HCT116 (cell line): ENCODE measurements at regions not wholly inside any gene's neighbourhood (a gene's known extent, or its start where the extent isn't known, plus 50 kb on each side); places are given as distances from the start of the nearest gene placed in this dataset.

Experiments used
- ATAC-seq: fragments of 200-7000 bp; cut with Tn5 transposase; 2 replicates; pipeline ENCODE4 v1.9.1; 2020; ENCODE audit warnings: mild to moderate bottlenecking, moderate library complexity
- BruUV-seq: library from RNA; stranded (reverse); fragments of 400-500 nt; replicated peaks from 2 replicates; lab custom pipeline; 2021; lab: Mats Ljungman, UMichigan
- CTCF ChIA-PET: fragments of 300-600 bp; sonication (Branson Sonifier 250); formaldehyde crosslinking; loops from one replicate; lab custom pipeline; 2021; ENCODE audit warnings: antibody characterized with exemption; lab: Charles Lee
- POLR2A ChIA-PET: fragments of 300-600, 350-600 bp; sonication (Branson Sonifier 250); formaldehyde crosslinking; loops from one replicate; lab custom pipeline; 2021; ENCODE audit warnings: antibody characterized with exemption; lab: Charles Lee
- RAD21 ChIA-PET, 2 experiments: fragments of 300-600 bp; sonication (Branson Sonifier 250); formaldehyde crosslinking; loops; one replicate each; lab custom pipeline; 2023; ENCODE audit warnings: low total read pairs in 2 of 2; ENCODE audit not compliant: uncharacterized antibody in 2 of 2, unreplicated experiment in 2 of 2, low non-redundant PET in 1 of 2; lab: Charles Lee
- DNase-seq: peaks from one replicate; pipeline ENCODE4 v3.0.0-alpha.2; 2010; ENCODE audit warnings: low read depth, low spot score
- H2AFZ ChIP-seq: fragments of 200-600 bp; shearing (Covaris generic), sonication (generic); 2 replicates; pipeline ENCODE4 v1.6.1; 2017; ENCODE audit warnings: low read depth, mixed run types, mixed read lengths, antibody characterized with exemption, low read length; ENCODE audit not compliant: poor library complexity, severe bottlenecking
- H3K27ac ChIP-seq: 2 replicates; pipeline ENCODE4 v1.5.1; 2012; ENCODE audit warnings: low read depth, low read length
- H3K27me3 ChIP-seq: fragments of 200-600 bp; sonication (generic); 2 replicates; pipeline ENCODE4 v1.6.1; 2016; ENCODE audit warnings: mixed run types, low read length, mixed read lengths; ENCODE audit not compliant: insufficient read depth
- H3K36me3 ChIP-seq, 2 experiments: fragments of 200-500 bp in 1 of 2; fragments of 200-600 bp in 1 of 2; sonication (Bioruptor generic) in 1 of 2; sonication (generic) in 1 of 2; 2 replicates each; pipeline versions ENCODE4 v1.5.1 to v1.6.1; 2014 to 2016; ENCODE audit warnings: low read length in 2 of 2, inconsistent platforms in 1 of 2, mixed read lengths in 1 of 2, mixed run types in 1 of 2; ENCODE audit not compliant: insufficient read depth in 2 of 2, control insufficient read depth in 1 of 2
- H3K4me1 ChIP-seq, 2 experiments: fragments of 200-600 bp in 1 of 2; sonication (generic) in 1 of 2; 2 replicates each; pipeline versions ENCODE4 v1.5.1 to v1.6.1; 2012 to 2017; ENCODE audit warnings: low read length in 2 of 2, inconsistent platforms in 1 of 2, mild to moderate bottlenecking in 1 of 2, mixed read lengths in 1 of 2, mixed run types in 1 of 2, moderate library complexity in 1 of 2; ENCODE audit not compliant: insufficient read depth in 2 of 2, control insufficient read depth in 1 of 2
- H3K4me2 ChIP-seq: fragments of 200-600 bp; sonication (generic); 2 replicates; pipeline ENCODE4 v1.6.1; 2017; ENCODE audit warnings: mixed run types, low read length, mixed read lengths
- H3K4me3 ChIP-seq, 2 experiments: fragments of 200-600 bp in 1 of 2; sonication (generic) in 1 of 2; replicated peaks in 1 of 2; 2 replicates each; pipeline ENCODE4 v1.5.1; 2011 to 2016; ENCODE audit warnings: low read length in 2 of 2, control low read depth in 1 of 2, low read depth in 1 of 2, mild to moderate bottlenecking in 1 of 2, mixed read lengths in 1 of 2, mixed run types in 1 of 2
- H3K79me2 ChIP-seq: fragments of 200-600 bp; sonication (generic); 2 replicates; pipeline ENCODE4 v1.6.1; 2017; ENCODE audit warnings: mild to moderate bottlenecking, mixed run types, low read length, moderate library complexity, mixed read lengths; ENCODE audit not compliant: insufficient read depth
- H3K9ac ChIP-seq: fragments of 200-600 bp; sonication (generic); 2 replicates; pipeline ENCODE4 v1.6.1; 2016; ENCODE audit warnings: low read length, mixed read lengths
- H3K9me2 ChIP-seq: fragments of 200-600 bp; sonication (generic), shearing (Covaris generic); 2 replicates; pipeline ENCODE4 v1.6.1; 2017; ENCODE audit warnings: mixed run types, mild to moderate bottlenecking, moderate library complexity; ENCODE audit not compliant: insufficient read depth
- H3K9me3 ChIP-seq, 2 experiments: fragments of 200-500 bp in 1 of 2; fragments of 200-600 bp in 1 of 2; sonication (Bioruptor generic) in 1 of 2; sonication (generic) in 1 of 2; 2 replicates each; pipeline ENCODE4 v1.6.1; 2014 to 2017; ENCODE audit warnings: low read length in 2 of 2, mixed read lengths in 2 of 2, inconsistent platforms in 1 of 2, low read depth in 1 of 2, mild to moderate bottlenecking in 1 of 2, mixed run types in 1 of 2, moderate library complexity in 1 of 2; ENCODE audit not compliant: control insufficient read depth in 1 of 2, insufficient read depth in 1 of 2
- H4K20me1 ChIP-seq: fragments of 200-600 bp; sonication (generic), shearing (Covaris generic); 2 replicates; pipeline ENCODE4 v1.6.1; 2017; ENCODE audit warnings: mixed run types, mild to moderate bottlenecking, moderate library complexity; ENCODE audit not compliant: insufficient read depth
- CEBPB ChIP-seq: IDR thresholded peaks from 2 replicates; pipeline ENCODE4 v1.6.1; 2012; ENCODE audit warnings: low read depth
- ELF1 ChIP-seq: IDR thresholded peaks from 2 replicates; pipeline ENCODE4 v1.6.1; 2012; ENCODE audit warnings: low read depth, borderline replicate concordance
- EZH2phosphoT487 ChIP-seq: fragments of 200-600 bp; IDR thresholded peaks from 2 replicates; pipeline ENCODE4 v1.6.1; 2018; ENCODE audit warnings: antibody characterized with exemption, borderline replicate concordance
- FOSL1 ChIP-seq: IDR thresholded peaks from 2 replicates; pipeline ENCODE4 v1.6.1; 2012; ENCODE audit warnings: low read depth
- POLR2A ChIP-seq: IDR thresholded peaks from 2 replicates; pipeline ENCODE4 v1.7.0; 2011; ENCODE audit warnings: borderline replicate concordance; ENCODE audit not compliant: insufficient read depth, insufficient read length; ENCODE audit errors: extremely low read depth
- POLR2AphosphoS5 ChIP-seq: IDR thresholded peaks from 2 replicates; pipeline ENCODE4 v1.6.1; 2011; ENCODE audit warnings: mild to moderate bottlenecking, low read depth, low read length, moderate library complexity
- RAD21 ChIP-seq: IDR thresholded peaks from 2 replicates; pipeline ENCODE4 v1.6.1; 2012; ENCODE audit warnings: low read depth, mild to moderate bottlenecking
- SP1 ChIP-seq: IDR thresholded peaks from 2 replicates; pipeline ENCODE4 v1.6.1; 2012; ENCODE audit warnings: low read depth
- SRF ChIP-seq: IDR thresholded peaks from 2 replicates; pipeline ENCODE4 v1.6.1; 2012; ENCODE audit warnings: low read depth
- intact Hi-C: fragments of 100-400 bp; cut with micrococcal nuclease; formaldehyde crosslinking; loops from 2 replicates; pipeline ENCODE4 v1.10.0; 2022
- TF ChIP-seq, protein P1 (sequence below), 3 experiments: fragments of 200-600 bp in 1 of 3; sonication (generic) in 1 of 3; IDR thresholded peaks in 2 of 3; conservative IDR thresholded peaks in 1 of 3; 2 replicates each; pipeline ENCODE4 v1.5.1; 2012 to 2017; ENCODE audit warnings: low read depth in 2 of 3, low read length in 2 of 3, antibody characterized with exemption in 1 of 3, borderline replicate concordance in 1 of 3, control low read depth in 1 of 3, mild to moderate bottlenecking in 1 of 3, mixed read lengths in 1 of 3, mixed run types in 1 of 3, moderate library complexity in 1 of 3; ENCODE audit not compliant: insufficient read depth in 1 of 3
- TF ChIP-seq, protein P2 (sequence below): IDR thresholded peaks from 2 replicates; pipeline ENCODE4 v1.6.1; 2012

DNA sequence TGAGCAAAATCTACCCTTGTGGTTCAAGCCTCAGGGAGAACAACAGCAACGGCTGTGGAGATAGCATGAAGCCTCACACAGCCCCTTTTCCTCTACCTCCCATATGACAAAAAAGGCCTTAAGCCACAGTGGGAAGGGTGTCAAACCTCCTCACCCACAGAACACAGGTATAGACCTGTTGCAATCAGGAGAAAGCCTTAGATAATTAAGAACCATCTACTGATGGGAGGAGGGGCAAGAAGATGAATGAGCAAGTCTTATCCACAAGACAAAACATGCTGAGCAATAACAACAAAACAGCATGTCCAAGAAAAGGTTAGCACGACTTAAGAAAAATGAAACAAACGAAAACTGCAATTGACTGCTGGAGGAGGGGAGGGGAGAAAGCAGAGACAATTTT, 272.9 kb upstream of the BCHE start:
- ChIA-PET RAD21 (no interaction called here), CTCF (no interaction called here), POLR2A (no interaction called here)
- no peaks in the 10 kb centered on the region for H3K9me3 ChIP-seq
- DNase-seq (no peak), ATAC-seq (no peak)
- H2AFZ ChIP-seq = no peak overlapping the region
- TF ChIP-seq, protein P1, sequence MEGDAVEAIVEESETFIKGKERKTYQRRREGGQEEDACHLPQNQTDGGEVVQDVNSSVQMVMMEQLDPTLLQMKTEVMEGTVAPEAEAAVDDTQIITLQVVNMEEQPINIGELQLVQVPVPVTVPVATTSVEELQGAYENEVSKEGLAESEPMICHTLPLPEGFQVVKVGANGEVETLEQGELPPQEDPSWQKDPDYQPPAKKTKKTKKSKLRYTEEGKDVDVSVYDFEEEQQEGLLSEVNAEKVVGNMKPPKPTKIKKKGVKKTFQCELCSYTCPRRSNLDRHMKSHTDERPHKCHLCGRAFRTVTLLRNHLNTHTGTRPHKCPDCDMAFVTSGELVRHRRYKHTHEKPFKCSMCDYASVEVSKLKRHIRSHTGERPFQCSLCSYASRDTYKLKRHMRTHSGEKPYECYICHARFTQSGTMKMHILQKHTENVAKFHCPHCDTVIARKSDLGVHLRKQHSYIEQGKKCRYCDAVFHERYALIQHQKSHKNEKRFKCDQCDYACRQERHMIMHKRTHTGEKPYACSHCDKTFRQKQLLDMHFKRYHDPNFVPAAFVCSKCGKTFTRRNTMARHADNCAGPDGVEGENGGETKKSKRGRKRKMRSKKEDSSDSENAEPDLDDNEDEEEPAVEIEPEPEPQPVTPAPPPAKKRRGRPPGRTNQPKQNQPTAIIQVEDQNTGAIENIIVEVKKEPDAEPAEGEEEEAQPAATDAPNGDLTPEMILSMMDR (IDR thresholded peaks at IDR 0.05 in 2 of 3, conservative IDR thresholded peaks at IDR 0.05 in 1 of 3; ENCODE audit: borderline replicate concordance in 1 of 3, insufficient read depth in 1 of 3, low read depth in 2 of 3, low read length in 2 of 3) = no peak
- TF ChIP-seq POLR2AphosphoS5 (no peak), SRF (no peak), EZH2phosphoT487 (no peak), RAD21 (no peak), POLR2A (no peak), FOSL1 (no peak), ELF1 (no peak), SP1 (no peak), CEBPB (no peak)
- TF ChIP-seq, protein P2, sequence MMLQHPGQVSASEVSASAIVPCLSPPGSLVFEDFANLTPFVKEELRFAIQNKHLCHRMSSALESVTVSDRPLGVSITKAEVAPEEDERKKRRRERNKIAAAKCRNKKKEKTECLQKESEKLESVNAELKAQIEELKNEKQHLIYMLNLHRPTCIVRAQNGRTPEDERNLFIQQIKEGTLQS = no peak
- no peak overlapping the region for H3K9ac ChIP-seq
- no TSS peak for BruUV-seq
- H3K4me2 ChIP-seq = no peak overlapping the region
- no peaks in the 10 kb centered on the region for H3K4me1 ChIP-seq
- H3K4me3 ChIP-seq = no peak overlapping the region
- H3K36me3 ChIP-seq = no peaks in the 10 kb centered on the region
- no peaks in the 10 kb centered on the region for H3K27me3 ChIP-seq
- intact Hi-C loops = no loop called here
- no peak overlapping the region for H3K27ac ChIP-seq
- H4K20me1 ChIP-seq = no peaks in the 10 kb centered on the region
- no peaks in the 10 kb centered on the region for H3K79me2 ChIP-seq
- H3K9me2 ChIP-seq = no peaks in the 10 kb centered on the region; the same call in 1 of the 2 replicates
